Aorta (tissue), 5 donors: ENCODE measurements at regions not wholly inside any gene's neighbourhood (a gene's known extent, or its start where the extent isn't known, plus 50 kb on each side); places are given as distances from the start of the nearest gene placed in this dataset.
"Not testable (repeated sequence)": the region's sequence is repeated elsewhere in the genome, so short reads cannot be mapped to it uniquely, and the experiment has no call there.

Experiments
- ATAC-seq: fragments of 200-7000 bp; cut with Tn5 transposase; one replicate; pipeline ENCODE4 v1.9.1; 2022; ENCODE audit warnings: moderate library complexity; ENCODE audit not compliant: low FRiP score
- DNase-seq, 2 donors: peaks; one replicate each; pipeline ENCODE4 v3.0.0-alpha.2; 2020
- H3K27ac ChIP-seq, 2 donors: one replicate each; pipeline ENCODE4 v1.5.1; 2013; ENCODE audit warnings: low read length in 2 of 2, mild to moderate bottlenecking in 2 of 2, moderate library complexity in 2 of 2, control low read depth in 1 of 2, inconsistent platforms in 1 of 2, low read depth in 1 of 2
- H3K27me3 ChIP-seq, 2 donors: one replicate each; pipeline ENCODE4 v1.6.1; 2013; ENCODE audit warnings: control low read depth in 1 of 2, low read length in 1 of 2, mild to moderate bottlenecking in 1 of 2, moderate library complexity in 1 of 2; ENCODE audit not compliant: insufficient read depth in 2 of 2, control insufficient read depth in 1 of 2
- H3K36me3 ChIP-seq, 2 donors: one replicate each; pipeline ENCODE4 v1.6.1; 2013; ENCODE audit warnings: control low read depth in 1 of 2, low read length in 1 of 2, mild to moderate bottlenecking in 1 of 2; ENCODE audit not compliant: insufficient read depth in 2 of 2, control insufficient read depth in 1 of 2
- H3K4me1 ChIP-seq, 2 donors: one replicate each; pipeline ENCODE4 v1.6.1; 2013; ENCODE audit warnings: low read length in 2 of 2, control low read depth in 1 of 2, mild to moderate bottlenecking in 1 of 2, moderate library complexity in 1 of 2; ENCODE audit not compliant: insufficient read depth in 2 of 2, control insufficient read depth in 1 of 2
- H3K4me3 ChIP-seq, 2 donors: one replicate each; pipeline ENCODE4 v1.5.1; 2013; ENCODE audit warnings: low read length in 2 of 2, control low read depth in 1 of 2, mild to moderate bottlenecking in 1 of 2
- H3K9me3 ChIP-seq: one replicate; pipeline ENCODE4 v1.6.1; 2013; ENCODE audit warnings: mild to moderate bottlenecking, low read length; ENCODE audit not compliant: control insufficient read depth
- WGBS, 2 donors: extraction: QIAGEN DNeasy Blood & Tissue Kit; methylation state at CpG; one replicate each; pipeline ENCODE4 v1.1.7; 2013; 5-methylcytosine and 5-hydroxymethylcytosine counted together
- intact Hi-C, 2 donors: fragments of 100-400 bp; cut with DNase I; formaldehyde crosslinking; loops; one replicate each; pipeline versions ENCODE4 v1.14.2 to v1.15.0; 2022
- donor health status: healthy with polysubstance abuse.
- donor health status: Bipolar disorder and iron deficiency.
- donor health status: DM: no; HTN: no; CAD: no.
- donor health status: DM: no; HTN: no; CAD: no.
- donor health status: DM: yes; HTN: yes; CAD: no.

DNA sequence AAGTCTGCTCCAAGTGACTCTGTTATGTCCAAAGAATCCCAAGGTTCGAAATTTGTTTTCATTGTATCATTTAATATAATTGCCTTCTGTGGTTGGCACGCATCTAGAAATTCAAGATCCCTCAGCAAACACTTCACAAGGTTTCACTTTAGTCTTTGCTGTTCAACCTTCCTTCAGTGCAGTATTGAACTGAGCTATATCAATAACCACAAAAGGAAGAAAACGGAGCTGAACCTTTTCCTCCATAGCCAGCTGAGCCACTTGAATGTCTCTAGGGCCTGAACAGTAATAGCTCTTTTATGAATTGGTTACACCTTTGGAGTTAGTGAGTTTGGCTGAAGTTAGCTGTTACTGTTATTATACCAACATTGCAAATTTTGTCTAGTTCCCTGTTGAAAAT, 357.7 kb upstream of the HNRNPA3 start:
- Histone ChIP-seq H3K4me1 (no peaks in the 10 kb centered on the region), H3K9me3 (no peaks in the 10 kb centered on the region), H3K36me3 (no peaks in the 10 kb centered on the region), H3K4me3 (no peak overlapping the region), H3K27ac (no peak overlapping the region), H3K27me3 (no peaks in the 10 kb centered on the region)
- DNase-seq (no peak), ATAC-seq (no peak)
- intact Hi-C loops, result no loop called here
- 77% methylated on average over 3 of the region's 3 CpGs for WGBS, 2 donors

DNA sequence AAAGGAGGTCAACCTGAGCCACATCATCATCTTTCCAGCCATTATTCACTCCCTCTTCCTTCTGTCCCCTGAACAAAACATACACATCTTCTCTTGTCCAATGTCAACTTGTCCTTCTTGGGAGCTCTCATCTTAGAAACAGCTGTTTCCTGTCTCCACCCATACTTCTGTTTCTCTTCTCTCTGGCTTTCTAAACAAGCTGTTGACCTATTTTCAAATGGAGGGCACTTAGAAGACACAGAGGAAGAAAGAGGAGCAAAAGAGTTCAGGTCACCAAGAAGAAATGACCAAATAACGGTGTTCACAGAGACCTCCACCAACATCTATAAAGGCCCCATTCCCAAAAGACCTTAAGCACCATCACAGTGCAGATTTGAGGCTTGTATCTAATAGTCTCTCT, 355.9 kb upstream of the HNRNPA3 start:
- Histone ChIP-seq H3K27ac (no peak overlapping the region), H3K4me3 (no peak overlapping the region), H3K27me3 (no peaks in the 10 kb centered on the region), H3K36me3 (no peaks in the 10 kb centered on the region), H3K4me1 (no peaks in the 10 kb centered on the region), H3K9me3 (peaks cover 1% of the 10 kb centered on the region)
- intact Hi-C loops, result no loop called here
- no peak for DNase-seq
- no peak for ATAC-seq
- WGBS, 2 donors, result 31 to 54% methylated on average over 1 of the region's 1 CpG

DNA sequence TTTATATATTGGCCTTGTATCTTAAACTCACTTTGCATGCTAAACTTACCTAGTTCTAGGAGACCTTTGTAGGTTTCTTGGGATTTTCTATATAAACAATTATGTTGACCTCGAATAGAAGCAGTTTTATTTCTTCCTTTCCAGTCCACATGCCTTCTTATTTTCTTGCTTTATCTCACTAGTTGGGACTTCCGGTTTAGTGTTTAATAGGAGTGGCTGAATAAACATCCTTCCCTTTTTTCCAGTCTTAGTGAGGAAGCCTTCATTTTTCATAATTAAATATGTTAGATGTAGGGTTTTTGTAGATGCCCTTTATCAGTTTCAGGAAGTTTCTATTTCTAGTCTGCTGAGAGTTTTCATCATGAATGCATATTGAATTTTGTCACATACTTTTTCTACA, 347.3 kb upstream of the HNRNPA3 start:
- H3K27ac ChIP-seq, result no peak overlapping the region
- intact Hi-C loops, result no loop called here
- H3K4me1 ChIP-seq, result no peaks in the 10 kb centered on the region
- 28 to 31% methylated on average over 2 of the region's 2 CpGs for WGBS, 2 donors
- ATAC-seq (no peak), DNase-seq (no peak)
- no peaks in the 10 kb centered on the region for H3K27me3 ChIP-seq
- no peaks in the 10 kb centered on the region for H3K36me3 ChIP-seq
- no peak overlapping the region for H3K4me3 ChIP-seq
- peaks cover 1% of the 10 kb centered on the region for H3K9me3 ChIP-seq

DNA sequence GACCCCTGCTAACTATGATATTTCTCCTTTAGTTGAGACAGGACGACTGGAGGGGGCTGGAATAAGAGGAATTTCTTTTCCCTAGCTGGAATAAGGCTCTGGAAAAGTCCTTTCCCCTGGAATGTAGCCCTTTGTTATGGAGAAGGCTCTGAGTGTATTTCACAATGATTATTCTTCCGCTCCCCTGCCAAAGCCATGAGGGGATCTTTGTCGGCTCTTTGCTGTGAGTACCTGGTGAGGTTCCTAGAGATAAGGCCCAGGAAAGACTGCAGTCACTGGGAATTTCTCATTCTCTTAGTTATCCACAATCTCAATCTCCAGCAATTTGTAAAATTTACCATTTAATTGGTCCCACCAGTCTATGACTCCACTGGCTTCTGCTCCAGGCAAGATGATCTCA, 340.2 kb upstream of the HNRNPA3 start:
- no peaks in the 10 kb centered on the region for H3K36me3 ChIP-seq
- H3K4me1 ChIP-seq, result no peaks in the 10 kb centered on the region
- no peaks in the 10 kb centered on the region for H3K27me3 ChIP-seq
- intact Hi-C loops, result no loop called here
- no peak for DNase-seq
- H3K27ac ChIP-seq, result no peak overlapping the region
- no peak for ATAC-seq
- 71 to 72% methylated on average over 3 of the region's 3 CpGs for WGBS, 2 donors
- H3K4me3 ChIP-seq, result no peak overlapping the region
- H3K9me3 ChIP-seq, result no peaks in the 10 kb centered on the region

DNA sequence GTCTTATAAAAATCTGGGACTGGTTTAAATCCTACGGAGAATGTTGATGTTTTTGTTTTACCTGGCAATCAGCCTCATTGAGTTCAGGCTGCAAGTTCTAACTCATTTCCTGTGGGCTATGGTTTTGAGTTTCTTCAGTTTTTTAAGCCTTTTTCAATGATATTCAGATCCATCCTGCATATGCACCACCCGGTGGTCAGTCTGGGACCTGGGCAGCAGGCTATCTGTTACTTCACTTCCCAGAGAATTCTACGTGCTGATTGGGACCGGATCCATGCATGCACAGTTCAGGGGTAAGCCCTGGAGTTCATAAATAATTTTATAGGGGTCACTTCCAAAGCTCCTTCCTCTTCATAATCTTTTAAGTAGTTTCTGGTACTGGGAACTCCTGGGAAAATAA, 339.2 kb upstream of the HNRNPA3 start:
- no peaks in the 10 kb centered on the region for H3K36me3 ChIP-seq
- 35 to 36% methylated on average over 4 of the region's 4 CpGs for WGBS, 2 donors

DNA sequence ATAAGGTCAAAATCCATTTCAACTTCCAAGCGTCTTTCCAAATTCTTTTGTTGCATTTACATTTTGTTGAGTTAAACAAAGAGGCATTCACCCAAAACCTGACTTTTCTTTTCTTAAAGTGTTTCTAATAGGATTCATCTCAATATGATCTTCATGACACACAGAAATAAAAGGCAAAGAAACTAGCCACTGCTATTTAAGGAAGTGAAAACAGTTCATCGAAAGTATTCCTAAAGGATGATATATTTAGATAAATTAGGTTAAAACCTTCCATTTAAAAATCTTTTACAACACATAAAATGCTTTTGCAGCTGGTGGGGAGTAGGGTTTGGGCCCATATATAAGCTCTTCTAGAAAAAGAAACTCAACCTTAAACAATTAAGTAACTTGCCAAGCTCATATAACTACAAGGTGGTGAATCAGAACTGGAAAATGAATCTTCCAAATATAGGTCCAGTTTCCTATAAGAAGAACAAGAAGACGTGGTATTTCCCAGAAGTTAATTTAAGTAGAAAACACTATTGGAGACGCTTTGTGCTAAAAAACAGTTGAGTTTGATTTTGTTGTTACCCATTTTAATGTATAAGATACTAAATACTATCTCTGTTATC, 336.0 kb upstream of the HNRNPA3 start:
- Histone ChIP-seq H3K36me3 (no peaks in the 10 kb centered on the region), H3K4me1 (no peaks in the 10 kb centered on the region), H3K27me3 (no peaks in the 10 kb centered on the region), H3K4me3 (no peak overlapping the region), H3K9me3 (no peaks in the 10 kb centered on the region), H3K27ac (no peak overlapping the region)
- ATAC-seq (no peak), DNase-seq (no peak)
- 63 to 73% methylated on average over 4 of the region's 4 CpGs for WGBS, 2 donors
- intact Hi-C loops, result no loop called here

More for the DNA sequence above, 339.2 kb upstream of the HNRNPA3 start:
- no peak overlapping the region for H3K4me3 ChIP-seq
- no peaks in the 10 kb centered on the region for H3K9me3 ChIP-seq
- no peak for DNase-seq
- intact Hi-C loops, result no loop called here
- H3K4me1 ChIP-seq, result no peaks in the 10 kb centered on the region
- no peak overlapping the region for H3K27ac ChIP-seq
- no peak for ATAC-seq
- no peaks in the 10 kb centered on the region for H3K27me3 ChIP-seq

DNA sequence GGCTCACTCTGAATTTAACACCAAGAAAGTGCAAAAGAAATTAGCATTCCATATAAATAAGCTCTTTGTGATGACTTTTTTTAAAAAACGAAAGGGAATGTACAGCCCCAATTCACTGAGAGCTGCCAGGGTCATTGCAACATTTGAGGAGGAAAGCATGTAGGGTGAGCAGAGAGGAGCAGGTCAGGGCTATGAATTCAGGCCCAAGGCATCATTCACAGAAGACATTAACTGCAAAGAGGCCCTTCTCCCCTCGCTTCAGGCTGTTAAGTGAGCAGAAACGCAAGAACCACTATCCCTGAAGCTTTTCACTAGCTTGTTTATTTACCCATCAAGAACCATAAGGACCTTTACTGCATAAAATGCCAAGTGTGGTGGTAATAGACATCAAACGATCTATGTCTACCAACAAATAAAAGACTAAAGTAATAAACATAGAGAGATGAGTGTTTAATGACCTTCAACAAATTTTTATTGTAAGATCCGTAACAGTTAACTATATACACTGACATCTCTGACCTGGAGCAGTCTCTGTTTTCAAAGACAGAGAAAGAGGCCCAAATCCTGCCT, 333.1 kb upstream of the HNRNPA3 start:
- H3K4me3 ChIP-seq, result no peak overlapping the region
- DNase-seq (no peak), ATAC-seq (no peak)
- H3K4me1 ChIP-seq, result no peaks in the 10 kb centered on the region
- H3K27me3 ChIP-seq, result no peaks in the 10 kb centered on the region
- no peaks in the 10 kb centered on the region for H3K36me3 ChIP-seq
- WGBS, 2 donors, result 51 to 55% methylated on average over 5 of the region's 5 CpGs
- intact Hi-C loops, result no loop called here
- peaks cover 1% of the 10 kb centered on the region for H3K9me3 ChIP-seq
- no peak overlapping the region for H3K27ac ChIP-seq

DNA sequence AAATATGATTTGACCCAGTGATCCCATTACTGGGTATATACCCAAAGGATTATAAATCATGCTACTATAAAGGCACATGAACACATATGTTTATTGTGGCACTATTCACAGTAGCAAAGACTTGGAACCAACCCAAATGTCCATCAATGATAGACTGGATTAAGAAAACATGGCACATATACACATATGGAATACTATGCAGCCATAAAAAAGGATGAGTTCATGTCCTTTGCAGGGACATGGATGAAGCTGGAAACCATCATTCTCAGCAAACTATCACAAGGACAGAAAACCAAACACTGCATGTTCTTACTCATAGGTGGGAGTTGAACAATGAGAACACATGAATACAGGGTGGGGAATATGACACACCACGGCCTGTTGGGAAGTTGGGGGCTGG, 330.5 kb upstream of the HNRNPA3 start:
- H3K4me3 ChIP-seq, H3K27ac ChIP-seq, H3K36me3 ChIP-seq, ATAC-seq, H3K27me3 ChIP-seq, H3K9me3 ChIP-seq, H3K4me1 ChIP-seq, DNase-seq, intact Hi-C loops: not testable (repeated sequence)
- WGBS, 2 donors, result 84 to 91% methylated on average over 1 of the region's 1 CpG

DNA sequence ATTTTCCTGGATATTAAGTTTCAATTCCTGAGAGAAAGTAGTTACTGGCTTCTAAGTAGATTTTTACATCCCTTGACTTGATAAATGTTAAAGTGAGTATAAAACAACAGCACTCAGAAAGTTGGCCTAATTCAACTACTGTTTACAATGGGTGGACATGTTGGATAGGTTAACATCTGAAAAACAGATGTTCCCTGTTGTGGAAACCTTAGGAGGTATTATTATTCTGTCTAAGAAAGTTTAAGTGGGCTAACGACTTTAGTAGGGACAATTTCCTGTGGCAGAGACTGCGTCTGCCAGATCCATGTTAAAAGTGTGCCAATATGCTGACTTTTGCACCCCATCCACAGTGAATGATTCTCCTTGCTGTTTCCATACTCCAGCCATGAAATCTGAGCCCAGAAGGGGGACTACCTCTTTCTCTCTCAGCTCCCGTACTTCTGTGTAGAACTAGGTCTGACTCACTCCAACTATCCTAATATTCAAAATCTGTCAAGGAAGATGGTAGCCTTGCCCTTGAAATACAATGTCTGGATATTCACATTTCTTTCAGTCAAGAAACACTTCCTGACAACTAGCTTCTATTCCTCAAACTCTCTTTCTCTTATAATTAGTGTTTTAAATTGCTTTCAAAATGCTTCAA, 327.5 kb upstream of the HNRNPA3 start:
- intact Hi-C loops, result no loop called here
- no peak for DNase-seq
- 25 to 31% methylated on average over 3 of the region's 3 CpGs for WGBS, 2 donors

More for the DNA sequence above, 327.5 kb upstream of the HNRNPA3 start:
- H3K27me3 ChIP-seq, result no peaks in the 10 kb centered on the region
- peaks cover 3% of the 10 kb centered on the region for H3K9me3 ChIP-seq
- H3K4me3 ChIP-seq, result no peak overlapping the region
- no peaks in the 10 kb centered on the region for H3K4me1 ChIP-seq
- no peak for ATAC-seq
- no peaks in the 10 kb centered on the region for H3K36me3 ChIP-seq
- no peak overlapping the region for H3K27ac ChIP-seq
